K562 (cell line): ENCODE measurements at regions not wholly inside any gene's neighbourhood (a gene's known extent, or its start where the extent isn't known, plus 50 kb on each side); places are given as distances from the start of the nearest gene placed in this dataset.

Experiments used
- ATAC-seq: fragments of 200-7000 bp; cut with Tn5 transposase; 3 replicates; pipeline ENCODE4 v1.9.1; 2020; ENCODE audit warnings: moderate library complexity
- BruUV-seq: library from RNA; stranded (reverse); fragments of 400-500 nt; replicated peaks from 2 replicates; lab custom pipeline; 2021; lab: Mats Ljungman, UMichigan
- CTCF ChIA-PET: fragments of 300-600 bp; formaldehyde crosslinking; extraction: SDS; loops from one replicate; lab custom pipeline; 2021; ENCODE audit warnings: low intra/inter-chr PET ratio; lab: Yijun Ruan, JAX
- POLR2A ChIA-PET: fragments of 300-600, 350-650 bp; sonication (Branson Sonifier 250); formaldehyde crosslinking; extraction: SDS; loops from one replicate; lab custom pipeline; 2021; ENCODE audit warnings: antibody characterized with exemption, inconsistent platforms; lab: Yijun Ruan, JAX
- DNase-seq, 4 experiments: peaks; one replicate each; pipeline versions ENCODE4 v3.0.0 to v3.0.0-alpha.2; 2011 to 2018; ENCODE audit warnings: low spot score in 3 of 4, mixed read lengths in 3 of 4; ENCODE audit errors: extremely low read depth in 1 of 4
- FAIRE-seq: peaks from 2 replicates; lab custom pipeline; 2011; peaks lifted over from hg19 to GRCh38; lab: Jason Lieb, UNC
- H2AFZ ChIP-seq: 2 replicates; pipeline ENCODE4 v1.6.0; 2011; ENCODE audit warnings: low read depth, low read length, control low read depth, inconsistent platforms
- H3K27ac ChIP-seq: fragments of 200-600 bp; 3 replicates; pipeline ENCODE4 v1.8.0; 2011; ENCODE audit warnings: low read depth, mild to moderate bottlenecking, control low read depth, inconsistent platforms, low read length, moderate library complexity, mixed read lengths; ENCODE audit errors: extremely low read depth
- H3K27me3 ChIP-seq, 2 experiments: fragments of 300-600 bp in 1 of 2; 2 replicates in 1 of 2; 3 replicates in 1 of 2; pipeline versions ENCODE4 v1.6.0 to v1.8.0; 2011; ENCODE audit warnings: inconsistent platforms in 2 of 2, low read length in 2 of 2, mild to moderate bottlenecking in 1 of 2, mixed read lengths in 1 of 2, moderate library complexity in 1 of 2; ENCODE audit not compliant: control insufficient read depth in 2 of 2, insufficient read depth in 2 of 2
- H3K36me3 ChIP-seq: fragments of 300-600 bp; 3 replicates; pipeline ENCODE4 v1.8.0; 2011; ENCODE audit warnings: mild to moderate bottlenecking, low read length, inconsistent platforms; ENCODE audit not compliant: control insufficient read depth, insufficient read depth
- H3K4me1 ChIP-seq, 2 experiments: fragments of 200-600 bp in 1 of 2; replicated peaks in 1 of 2; 2 replicates in 1 of 2; 3 replicates in 1 of 2; pipeline versions ENCODE4 v1.5.1 to v1.8.0; 2011; ENCODE audit warnings: inconsistent platforms in 2 of 2, low read length in 2 of 2, mild to moderate bottlenecking in 1 of 2, mixed read lengths in 1 of 2, moderate library complexity in 1 of 2; ENCODE audit not compliant: control insufficient read depth in 2 of 2, insufficient read depth in 2 of 2
- H3K4me2 ChIP-seq: 2 replicates; pipeline ENCODE4 v1.6.1; 2011; ENCODE audit warnings: low read length, control low read depth, inconsistent platforms, mixed read lengths; ENCODE audit not compliant: insufficient read depth
- H3K4me3 ChIP-seq: fragments of 200-600 bp; sonication (generic), shearing (Covaris generic); 2 replicates; pipeline ENCODE4 v1.5.1; 2016; ENCODE audit warnings: control low read depth, inconsistent platforms
- H3K79me2 ChIP-seq: fragments of 200-600 bp; 3 replicates; pipeline ENCODE4 v1.8.0; 2011; ENCODE audit warnings: low read length, inconsistent platforms; ENCODE audit not compliant: control insufficient read depth, insufficient read depth
- H3K9ac ChIP-seq, 2 experiments: 2 replicates each; pipeline versions ENCODE4 v1.6.0 to v1.6.1; 2011; ENCODE audit warnings: low read depth in 2 of 2, low read length in 2 of 2, control low read depth in 1 of 2, inconsistent platforms in 1 of 2, mild to moderate bottlenecking in 1 of 2, mixed read lengths in 1 of 2; ENCODE audit not compliant: insufficient read depth in 1 of 2
- H3K9me1 ChIP-seq: one replicate; pipeline ENCODE4 v1.6.0; 2011; ENCODE audit warnings: inconsistent platforms, mild to moderate bottlenecking, low read length, moderate library complexity; ENCODE audit not compliant: control insufficient read depth, insufficient read depth
- H3K9me3 ChIP-seq: replicated peaks from 2 replicates; pipeline ENCODE4 v1.5.1; 2011; ENCODE audit warnings: low read depth, low read length, inconsistent platforms; ENCODE audit not compliant: control insufficient read depth, insufficient read depth
- H4K20me1 ChIP-seq: replicated peaks from 2 replicates; pipeline ENCODE4 v1.6.1; 2011; ENCODE audit warnings: low read length, inconsistent platforms, mixed read lengths; ENCODE audit not compliant: control insufficient read depth, insufficient read depth
- CBX5 ChIP-seq: IDR thresholded peaks from 2 replicates; pipeline ENCODE4 v1.6.1; 2014; ENCODE audit warnings: low read depth, borderline replicate concordance
- E2F4 ChIP-seq: sonication (generic); formaldehyde crosslinking; IDR thresholded peaks from 2 replicates; pipeline ENCODE4 v1.8.0; 2022; ENCODE audit warnings: mild to moderate bottlenecking, low read depth, missing genetic modification reagents
- ELF4 ChIP-seq: fragments of 450-650 bp; formaldehyde crosslinking; IDR thresholded peaks from 2 replicates; pipeline ENCODE4 v1.4.0; 2022; ENCODE audit warnings: missing genetic modification characterization
- IFI16 ChIP-seq: fragments of 250-450 bp; sonication (Bioruptor Pico); IDR thresholded peaks from 2 replicates; pipeline ENCODE4 v2.1.2; 2022; ENCODE audit warnings: mild to moderate bottlenecking, inconsistent platforms
- NFATC3 ChIP-seq: fragments of 450-650 bp; IDR thresholded peaks from 2 replicates; pipeline ENCODE4 v1.6.1; 2017; ENCODE audit warnings: mild to moderate bottlenecking
- NR3C1 ChIP-seq: sonication (generic); formaldehyde crosslinking; IDR thresholded peaks from 2 replicates; pipeline ENCODE4 v1.8.1; 2022; ENCODE audit warnings: missing genetic modification reagents
- POLR2G ChIP-seq: fragments of 200-400 bp; formaldehyde crosslinking; IDR thresholded peaks from 2 replicates; pipeline ENCODE4 v1.6.1; 2017; ENCODE audit warnings: low read depth, mild to moderate bottlenecking, antibody characterized with exemption, low read length, moderate library complexity
- SMAD3 ChIP-seq: fragments of 450-650 bp; formaldehyde crosslinking; conservative IDR thresholded peaks from 2 replicates; pipeline ENCODE4 v1.4.0; 2020; ENCODE audit warnings: mild to moderate bottlenecking
- in situ Hi-C: fragments of 300-500 bp; cut with MboI; formaldehyde crosslinking; loops from 4 replicates; pipeline ENCODE4 v1.15.0; 2018; ENCODE audit warnings: inconsistent platforms, mixed read lengths
- intact Hi-C: fragments of 100-400 bp; cut with micrococcal nuclease; formaldehyde crosslinking; loops from 2 replicates; pipeline ENCODE4 v1.14.2; 2022
- TF ChIP-seq, protein P1 (sequence below): fragments of 200-800 bp; sonication (Bioruptor generic); IDR thresholded peaks from 2 replicates; pipeline ENCODE4 v1.6.1; 2017; ENCODE audit warnings: missing genetic modification characterization, missing compliant biosample characterization

GRCh38 chr11:95345651-95346050 lies 114.6 kb upstream of the SESN3 start:
- ChIA-PET CTCF (no interaction called here), POLR2A (interaction anchor here (0.7 to 0.8 kb wide), 2 partner anchors 167 to 444 kb away, joined by 3 to 4 read pairs; no protein-coding TSS in a partner anchor)
- Histone ChIP-seq H3K36me3 (no peaks in the 10 kb centered on the region), H3K9ac (no peak overlapping the region), H3K4me2 (no peak overlapping the region), H3K27ac (no peak overlapping the region), H3K9me1 (no peaks in the 10 kb centered on the region), H3K9me3 (no peaks in the 10 kb centered on the region; the same call in 1 of the 2 replicates), H4K20me1 (no peaks in the 10 kb centered on the region), H3K4me1 (no peaks in the 10 kb centered on the region), H2AFZ (no peak overlapping the region), H3K4me3 (no peak overlapping the region), H3K27me3 (peaks cover 2 to 7% of the 10 kb centered on the region in 2 experiments; a peak in 3 of 5 replicates), H3K79me2 (no peaks in the 10 kb centered on the region)
- BruUV-seq: no TSS peak
- no peak for DNase-seq
- ATAC-seq: no peak
- intact Hi-C loops: no loop called here
- FAIRE-seq: no peak
- in situ Hi-C loops: no loop called here
- TF ChIP-seq, protein P1, sequence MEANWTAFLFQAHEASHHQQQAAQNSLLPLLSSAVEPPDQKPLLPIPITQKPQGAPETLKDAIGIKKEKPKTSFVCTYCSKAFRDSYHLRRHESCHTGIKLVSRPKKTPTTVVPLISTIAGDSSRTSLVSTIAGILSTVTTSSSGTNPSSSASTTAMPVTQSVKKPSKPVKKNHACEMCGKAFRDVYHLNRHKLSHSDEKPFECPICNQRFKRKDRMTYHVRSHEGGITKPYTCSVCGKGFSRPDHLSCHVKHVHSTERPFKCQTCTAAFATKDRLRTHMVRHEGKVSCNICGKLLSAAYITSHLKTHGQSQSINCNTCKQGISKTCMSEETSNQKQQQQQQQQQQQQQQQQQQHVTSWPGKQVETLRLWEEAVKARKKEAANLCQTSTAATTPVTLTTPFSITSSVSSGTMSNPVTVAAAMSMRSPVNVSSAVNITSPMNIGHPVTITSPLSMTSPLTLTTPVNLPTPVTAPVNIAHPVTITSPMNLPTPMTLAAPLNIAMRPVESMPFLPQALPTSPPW (CRISPR knock-in tag): no peak
- TF ChIP-seq NR3C1 (no peak), E2F4 (CRISPR knock-in tag) (no peak), ELF4 (CRISPR knock-in tag) (no peak), NFATC3 (no peak), POLR2G (no peak), CBX5 (no peak), IFI16 (CRISPR knock-in tag) (no peak), SMAD3 (CRISPR knock-in tag) (no peak)
